CD14-positive monocyte (primary cell): ENCODE measurements at regions not wholly inside any gene's neighbourhood (a gene's known extent, or its start where the extent isn't known, plus 50 kb on each side); places are given as distances from the start of the nearest gene placed in this dataset.

Experiments
- DNase-seq, 3 donors: peaks; one replicate each; pipeline ENCODE4 v3.0.0-alpha.2; 2011 to 2022
- H2AFZ ChIP-seq: 2 replicates; pipeline ENCODE4 v1.6.0; 2012; ENCODE audit warnings: mild to moderate bottlenecking, low read depth, low read length, inconsistent platforms; ENCODE audit not compliant: insufficient read depth, poor library complexity, severe bottlenecking
- H3K27ac ChIP-seq, 2 donors: 1 replicate in 1 of 2; 2 replicates in 1 of 2; pipeline ENCODE4 v1.5.1; 2012 to 2013; ENCODE audit warnings: low read length in 2 of 2, control low read depth in 1 of 2, inconsistent platforms in 1 of 2, low read depth in 1 of 2, mild to moderate bottlenecking in 1 of 2
- H3K27me3 ChIP-seq, 2 donors: one replicate each; pipeline versions ENCODE4 v1.6.0 to v1.6.1; 2011 to 2013; ENCODE audit warnings: low read length in 2 of 2; ENCODE audit not compliant: control insufficient read depth in 2 of 2, insufficient read depth in 2 of 2
- H3K36me3 ChIP-seq, 2 donors: replicated peaks in 1 of 2; 1 replicate in 1 of 2; 2 replicates in 1 of 2; pipeline versions ENCODE4 v1.5.1 to v1.6.1; 2012 to 2013; ENCODE audit warnings: low read length in 2 of 2, control low read depth in 1 of 2, inconsistent platforms in 1 of 2, mild to moderate bottlenecking in 1 of 2; ENCODE audit not compliant: insufficient read depth in 2 of 2, control insufficient read depth in 1 of 2
- H3K4me1 ChIP-seq, 2 donors: 1 replicate in 1 of 2; 2 replicates in 1 of 2; pipeline versions ENCODE4 v1.5.1 to v1.6.1; 2012 to 2013; ENCODE audit warnings: low read length in 2 of 2, control low read depth in 1 of 2, inconsistent platforms in 1 of 2, mild to moderate bottlenecking in 1 of 2, moderate library complexity in 1 of 2; ENCODE audit not compliant: insufficient read depth in 2 of 2, control insufficient read depth in 1 of 2
- H3K4me2 ChIP-seq: replicated peaks from 2 replicates; pipeline ENCODE3; 2012; ENCODE audit warnings: low read length, moderate library complexity, mild to moderate bottlenecking; ENCODE audit not compliant: poor library complexity, severe bottlenecking; ENCODE audit errors: extremely low read depth
- H3K4me3 ChIP-seq, 3 experiments: fragments of 200-600 bp in 1 of 3; sonication (generic) in 1 of 3; replicated peaks in 1 of 3; 1 replicate in 2 of 3; 2 replicates in 1 of 3; pipeline ENCODE4 v1.5.1; 2011 to 2013; ENCODE audit warnings: low read length in 3 of 3, mild to moderate bottlenecking in 3 of 3, control low read depth in 2 of 3, low read depth in 2 of 3, inconsistent platforms in 1 of 3, moderate library complexity in 1 of 3
- H3K79me2 ChIP-seq: 2 replicates; pipeline ENCODE4 v1.6.0; 2012; ENCODE audit warnings: mild to moderate bottlenecking, control low read depth, inconsistent platforms, low read length, moderate library complexity; ENCODE audit not compliant: insufficient read depth
- H3K9ac ChIP-seq: 2 replicates; pipeline ENCODE4 v1.6.0; 2017; ENCODE audit warnings: low read length, mild to moderate bottlenecking; ENCODE audit not compliant: insufficient read depth, poor library complexity, severe bottlenecking
- H3K9me3 ChIP-seq, 2 donors: replicated peaks in 1 of 2; 1 replicate in 1 of 2; 2 replicates in 1 of 2; pipeline versions ENCODE4 v1.5.1 to v1.6.1; 2012 to 2013; ENCODE audit warnings: low read length in 2 of 2, control low read depth in 1 of 2; ENCODE audit not compliant: control insufficient read depth in 1 of 2, insufficient read depth in 1 of 2
- H4K20me1 ChIP-seq: 2 replicates; pipeline ENCODE4 v1.6.0; 2012; ENCODE audit warnings: mild to moderate bottlenecking, low read length, control low read depth, moderate library complexity; ENCODE audit not compliant: insufficient read depth
- H3K27ac Mint-ChIP-seq, 7 donors: one replicate each; pipeline ENCODE4 v1.8.0; 2020; ENCODE audit warnings: mild to moderate bottlenecking in 7 of 7, mixed read lengths in 7 of 7, moderate library complexity in 6 of 7, inconsistent platforms in 2 of 7
- H3K27me3 Mint-ChIP-seq, 3 donors: one replicate each; pipeline ENCODE4 v1.8.0; 2021 to 2022; ENCODE audit warnings: low read depth in 3 of 3, mild to moderate bottlenecking in 3 of 3, mixed read lengths in 3 of 3, moderate library complexity in 3 of 3, inconsistent platforms in 1 of 3
- H3K36me3 Mint-ChIP-seq, 2 donors: one replicate each; pipeline ENCODE4 v1.8.0; 2020; ENCODE audit warnings: mixed read lengths in 2 of 2, inconsistent platforms in 1 of 2, mild to moderate bottlenecking in 1 of 2
- H3K4me1 Mint-ChIP-seq: one replicate; pipeline ENCODE4 v1.8.0; 2020; ENCODE audit warnings: mild to moderate bottlenecking, mixed read lengths
- H3K4me3 Mint-ChIP-seq, 2 donors: one replicate each; pipeline ENCODE4 v1.8.0; 2020; ENCODE audit warnings: mild to moderate bottlenecking in 2 of 2, mixed read lengths in 2 of 2, moderate library complexity in 1 of 2
- H3K9me3 Mint-ChIP-seq, 7 donors: one replicate each; pipeline ENCODE4 v1.8.0; 2020 to 2022; ENCODE audit warnings: mixed read lengths in 7 of 7, mild to moderate bottlenecking in 6 of 7, moderate library complexity in 6 of 7, inconsistent platforms in 2 of 7
- CTCF ChIP-seq: fragments of 200-600 bp; IDR thresholded peaks from one replicate; pipeline ENCODE4 v1.8.0; 2022; ENCODE audit warnings: antibody characterized with exemption, mild to moderate bottlenecking
- WGBS: methylation state at CpG from one replicate; pipeline ENCODE4 v1.1.5; 2013; ENCODE audit warnings: missing lambda C conversion rate; ENCODE audit not compliant: insufficient coverage; 5-methylcytosine and 5-hydroxymethylcytosine counted together
- intact Hi-C, 2 donors: fragments of 100-400 bp; cut with micrococcal nuclease; formaldehyde crosslinking; loops; one replicate each; pipeline versions ENCODE4 v1.15.0 to v1.15.1; 2023

- no peak overlapping the region for H3K27ac Mint-ChIP-seq
- no peaks in the 10 kb centered on the region for H3K36me3 ChIP-seq
- no peaks in the 10 kb centered on the region for H3K9me3 ChIP-seq
- intact Hi-C loops: no loop called here
- H3K9ac ChIP-seq: no peak overlapping the region
- H2AFZ ChIP-seq: no peak overlapping the region
- DNase-seq: no peak
- no peaks in the 10 kb centered on the region for H3K27me3 ChIP-seq
- no peaks in the 10 kb centered on the region for H3K36me3 Mint-ChIP-seq
- 96% methylated on average over 15 of the region's 18 CpGs for WGBS
- no peak overlapping the region for H3K27ac ChIP-seq
- TF ChIP-seq CTCF: no peak
- no peaks in the 10 kb centered on the region for H3K79me2 ChIP-seq
- H3K27me3 Mint-ChIP-seq: peaks cover 6 to 14% (median 11%) of the 10 kb centered on the region in 3 donors
- no peak overlapping the region for H3K4me3 Mint-ChIP-seq
- H3K4me2 ChIP-seq: no peak overlapping the region
- H3K4me1 ChIP-seq: no peaks in the 10 kb centered on the region
- H3K9me3 Mint-ChIP-seq: peaks cover 0 to 2% (median 0%) of the 10 kb centered on the region in 7 donors
- no peaks in the 10 kb centered on the region for H4K20me1 ChIP-seq
- H3K4me1 Mint-ChIP-seq: no peaks in the 10 kb centered on the region
- no peak overlapping the region for H3K4me3 ChIP-seq
Measured at GRCh38 chr9:121574774-121575519, 75.3 kb upstream of the GGTA1 start.

- H3K9me3 ChIP-seq: no peaks in the 10 kb centered on the region
- no peaks in the 10 kb centered on the region for H3K36me3 Mint-ChIP-seq
- peaks cover 10 to 18% (median 17%) of the 10 kb centered on the region in 3 donors for H3K27me3 Mint-ChIP-seq
- intact Hi-C loops: no loop called here
- no peak overlapping the region for H3K4me3 ChIP-seq
- TF ChIP-seq CTCF: no peak
- no peak overlapping the region for H3K4me3 Mint-ChIP-seq
- no peak overlapping the region for H3K4me2 ChIP-seq
- H3K27me3 ChIP-seq: peaks cover 0 to 6% of the 10 kb centered on the region in 2 donors
- no peaks in the 10 kb centered on the region for H4K20me1 ChIP-seq
- H3K4me1 ChIP-seq: no peaks in the 10 kb centered on the region
- no peak for DNase-seq
- 90% methylated on average over 4 of the region's 7 CpGs for WGBS
- no peak overlapping the region for H3K27ac ChIP-seq
- no peaks in the 10 kb centered on the region for H3K36me3 ChIP-seq
- H3K9ac ChIP-seq: no peak overlapping the region
- H3K9me3 Mint-ChIP-seq: peaks cover 0 to 1% (median 0%) of the 10 kb centered on the region in 7 donors
- no peak overlapping the region for H2AFZ ChIP-seq
- no peaks in the 10 kb centered on the region for H3K79me2 ChIP-seq
- peak overlapping the region in 2 of 7 donors; percentile 15 to 42 for H3K27ac Mint-ChIP-seq
- H3K4me1 Mint-ChIP-seq: no peaks in the 10 kb centered on the region
Measured at GRCh38 chr9:121576281-121577075, 75.0 kb upstream of the DAB2IP start.
